GM12865 (cell line): ENCODE measurements at regions not wholly inside any gene's neighbourhood (a gene's known extent, or its start where the extent isn't known, plus 50 kb on each side); places are given as distances from the start of the nearest gene placed in this dataset.

Experiments
- DNase-seq: peaks from one replicate; pipeline ENCODE4 v3.0.0; 2010; ENCODE audit warnings: low read depth
- H3K4me3 ChIP-seq: 2 replicates; pipeline ENCODE4 v1.5.1; 2011; ENCODE audit warnings: mild to moderate bottlenecking, low read depth, low read length, control low read depth
- TF ChIP-seq, protein P1 (sequence below): IDR thresholded peaks from 2 replicates; pipeline ENCODE4 v1.5.1; 2011; ENCODE audit warnings: low read length, control low read depth, low read depth, inconsistent platforms; ENCODE audit not compliant: insufficient read depth; ENCODE audit errors: missing control alignments

DNA sequence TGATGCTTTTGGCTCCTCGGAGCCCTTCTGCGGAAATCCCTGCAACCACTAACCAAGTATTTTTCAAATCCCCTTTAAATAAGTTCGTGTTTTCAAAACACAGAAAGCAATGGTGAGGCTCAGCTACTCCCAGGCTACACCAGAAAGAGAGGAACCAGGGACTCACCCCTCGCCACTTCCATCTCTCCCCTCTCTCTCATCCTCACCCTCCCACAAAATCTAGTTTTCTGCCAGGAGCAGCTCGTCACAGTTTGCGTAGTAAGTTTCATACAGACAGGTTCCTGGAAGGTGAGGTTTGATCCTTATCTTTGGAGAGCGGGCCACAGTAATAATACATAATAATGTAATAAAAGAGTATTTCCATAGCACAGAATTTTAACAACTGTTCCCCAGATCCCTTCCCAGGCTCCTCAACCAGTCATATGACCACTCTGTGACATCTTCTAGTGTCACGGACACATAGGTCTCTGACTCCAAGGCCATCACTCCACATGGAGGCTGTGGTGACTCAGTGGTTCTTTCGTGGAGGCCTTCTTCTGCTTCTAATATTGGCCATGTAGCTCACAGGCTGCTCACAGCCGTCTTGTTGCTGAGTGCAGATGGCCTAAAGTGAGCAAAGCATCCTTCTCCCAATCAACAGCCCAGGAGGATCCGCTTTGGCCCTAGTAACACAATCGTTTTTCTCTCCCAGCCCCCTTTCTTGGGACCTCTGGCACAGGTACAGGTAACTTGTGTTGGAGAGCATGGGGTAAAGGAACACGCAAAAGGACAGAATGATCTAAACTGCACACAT is 295.7 kb downstream of the CDC5L start:
- TF ChIP-seq, protein P1, sequence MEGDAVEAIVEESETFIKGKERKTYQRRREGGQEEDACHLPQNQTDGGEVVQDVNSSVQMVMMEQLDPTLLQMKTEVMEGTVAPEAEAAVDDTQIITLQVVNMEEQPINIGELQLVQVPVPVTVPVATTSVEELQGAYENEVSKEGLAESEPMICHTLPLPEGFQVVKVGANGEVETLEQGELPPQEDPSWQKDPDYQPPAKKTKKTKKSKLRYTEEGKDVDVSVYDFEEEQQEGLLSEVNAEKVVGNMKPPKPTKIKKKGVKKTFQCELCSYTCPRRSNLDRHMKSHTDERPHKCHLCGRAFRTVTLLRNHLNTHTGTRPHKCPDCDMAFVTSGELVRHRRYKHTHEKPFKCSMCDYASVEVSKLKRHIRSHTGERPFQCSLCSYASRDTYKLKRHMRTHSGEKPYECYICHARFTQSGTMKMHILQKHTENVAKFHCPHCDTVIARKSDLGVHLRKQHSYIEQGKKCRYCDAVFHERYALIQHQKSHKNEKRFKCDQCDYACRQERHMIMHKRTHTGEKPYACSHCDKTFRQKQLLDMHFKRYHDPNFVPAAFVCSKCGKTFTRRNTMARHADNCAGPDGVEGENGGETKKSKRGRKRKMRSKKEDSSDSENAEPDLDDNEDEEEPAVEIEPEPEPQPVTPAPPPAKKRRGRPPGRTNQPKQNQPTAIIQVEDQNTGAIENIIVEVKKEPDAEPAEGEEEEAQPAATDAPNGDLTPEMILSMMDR = no peak
- no peak for DNase-seq
- H3K4me3 ChIP-seq = no peak overlapping the region

DNA sequence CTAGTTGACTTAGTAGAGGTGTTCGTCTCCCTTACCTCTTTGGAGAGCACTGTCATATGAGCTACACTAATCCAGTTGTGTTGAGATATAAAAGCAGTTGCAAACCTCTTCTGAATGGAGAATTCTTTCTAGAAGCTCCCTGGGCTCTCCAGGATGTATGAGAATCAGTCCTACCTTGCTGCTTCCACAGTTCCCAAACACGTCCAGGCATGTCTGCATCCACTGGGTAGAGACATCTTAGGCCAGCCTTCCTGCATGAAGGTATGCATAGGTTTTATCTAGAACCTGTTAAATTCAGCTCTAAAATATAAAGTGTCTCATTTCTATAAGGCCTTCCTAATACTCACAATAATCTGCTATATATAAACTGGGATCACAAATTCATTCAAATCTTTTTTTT is 297.7 kb downstream of the CDC5L start:
- TF ChIP-seq, protein P1 = no peak
- no peak for DNase-seq
- H3K4me3 ChIP-seq = no peak overlapping the region

DNA sequence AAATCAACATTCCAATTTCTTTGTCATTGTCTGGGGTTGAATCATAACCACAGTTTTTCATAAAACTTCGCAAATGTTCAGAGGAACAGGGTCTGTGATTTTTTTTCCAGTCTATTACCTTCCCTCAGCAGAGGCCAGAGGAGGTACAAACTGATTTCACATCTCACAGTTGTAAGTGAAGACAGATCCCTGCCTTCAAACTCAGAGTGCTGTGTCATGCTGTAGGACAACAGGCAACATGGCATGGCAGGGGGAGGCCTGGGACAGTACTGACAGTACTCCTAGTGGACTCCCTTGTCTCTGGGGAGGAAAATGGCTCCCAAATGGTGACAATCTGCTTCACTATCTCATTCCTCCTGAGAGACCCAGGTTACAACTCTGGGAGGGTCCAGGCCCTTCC is 308.6 kb downstream of the CDC5L start:
- DNase-seq = no peak
- TF ChIP-seq, protein P1 = no peak
- H3K4me3 ChIP-seq = no peak overlapping the region

DNA sequence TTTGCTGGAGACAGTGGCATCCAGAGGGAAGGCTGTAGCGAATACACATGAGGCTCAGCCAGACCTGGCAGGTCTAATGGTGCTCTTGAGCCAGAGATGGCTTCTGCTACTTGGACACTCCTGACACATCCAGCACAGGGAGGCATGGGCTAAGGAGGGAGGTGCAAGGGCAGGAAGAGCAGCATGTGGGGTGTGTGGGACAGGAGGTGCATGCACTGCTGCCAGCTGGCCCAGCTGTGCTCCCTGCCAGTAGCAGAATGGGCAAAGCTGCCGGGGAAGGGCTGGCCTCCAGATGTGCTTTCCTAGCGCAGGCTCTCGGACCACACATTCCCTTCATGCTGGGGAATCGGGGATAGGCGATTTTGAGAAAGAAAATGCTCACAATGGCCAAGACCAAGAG is 309.2 kb downstream of the CDC5L start:
- no peak for DNase-seq
- H3K4me3 ChIP-seq = no peak overlapping the region
- TF ChIP-seq, protein P1 = no peak

DNA sequence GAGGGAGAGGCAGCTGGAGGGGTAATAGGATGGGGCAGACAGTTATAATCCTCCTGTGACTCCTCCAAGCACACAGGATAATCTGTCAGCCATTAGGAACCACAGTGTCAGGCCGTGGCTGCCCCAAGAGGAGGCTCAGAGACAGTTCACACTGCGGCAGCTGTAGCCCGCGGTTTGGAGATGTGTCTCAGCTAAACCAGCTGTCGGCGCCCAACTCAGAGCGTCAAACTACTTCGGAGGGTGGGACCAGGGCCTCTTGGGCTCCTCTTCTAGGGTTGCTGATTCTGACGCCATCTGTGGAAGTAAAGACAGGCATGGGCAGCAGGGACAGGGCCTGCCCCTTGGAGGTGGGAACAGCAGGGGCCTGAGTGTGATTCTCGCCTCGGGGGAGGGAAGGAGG is 309.8 kb downstream of the CDC5L start:
- no peak overlapping the region for H3K4me3 ChIP-seq
- no peak for DNase-seq
- TF ChIP-seq, protein P1 = no peak

DNA sequence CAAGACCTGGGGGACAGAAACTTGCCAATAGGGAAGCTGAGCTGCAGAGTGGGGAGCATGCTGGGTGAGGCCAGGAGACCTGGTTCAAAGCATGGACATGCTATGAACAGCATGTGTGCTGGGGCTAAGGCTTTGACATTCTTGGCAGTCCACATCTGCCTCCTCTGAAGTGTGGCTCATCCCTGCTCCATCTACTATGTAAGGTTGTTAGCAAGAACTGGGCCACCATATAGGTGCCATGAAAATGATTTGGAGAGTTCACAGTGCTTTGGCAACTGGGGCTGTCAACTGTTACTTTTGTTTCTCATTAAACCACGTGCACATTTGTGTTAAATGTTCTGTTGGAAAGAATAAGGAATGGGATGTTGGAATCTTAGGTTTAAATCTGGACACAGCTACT is 311.1 kb downstream of the CDC5L start:
- TF ChIP-seq, protein P1 = no peak

DNA sequence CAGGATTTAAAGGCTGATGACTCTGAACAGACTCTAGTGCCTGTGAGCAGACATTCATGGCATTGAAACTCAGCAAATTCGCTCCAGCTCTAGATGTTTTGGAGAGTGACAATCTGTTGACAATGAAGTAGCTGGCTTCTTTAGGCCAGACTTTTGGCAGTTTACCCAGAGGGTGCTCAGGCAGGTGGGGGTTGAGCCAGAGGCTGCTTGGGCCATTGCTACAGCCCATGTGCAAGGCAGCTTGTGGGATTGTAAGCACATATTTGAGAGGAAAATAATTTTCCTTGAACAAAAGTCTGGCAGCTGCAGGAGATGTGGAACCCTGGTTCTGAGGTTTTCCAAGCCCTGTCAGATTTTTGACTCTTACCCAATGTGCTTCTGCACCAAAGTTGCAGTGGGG is 311.6 kb downstream of the CDC5L start:
- H3K4me3 ChIP-seq = no peak overlapping the region
- DNase-seq = no peak
- TF ChIP-seq, protein P1 = no peak

More for the DNA sequence above, 311.1 kb downstream of the CDC5L start:
- H3K4me3 ChIP-seq = no peak overlapping the region
- DNase-seq = no peak
